ENCODE measurements at regions not wholly inside any gene's neighbourhood (a gene's known extent, or its start where the extent isn't known, plus 50 kb on each side); places are given as distances from the start of the nearest gene placed in this dataset.
"Not testable (repeated sequence)": the region's sequence is repeated elsewhere in the genome, so short reads cannot be mapped to it uniquely, and the experiment has no call there.

GRCh38 chr16:65817799-65818198 is 548.7 kb upstream of the CDH5 start:
- H4K20me1 ChIP-seq (ENCODE audit: insufficient read depth, poor library complexity, severe bottlenecking) = no peaks in the 10 kb centered on the region
- H3K79me2 ChIP-seq = no peaks in the 10 kb centered on the region
- H3K36me3 ChIP-seq (replicated peaks; ENCODE audit: insufficient read depth, low read depth) = no peaks in the 10 kb centered on the region
- no peak for TF ChIP-seq CTCF (IDR thresholded peaks at IDR 0.05; ENCODE audit: poor library complexity)
- TF ChIP-seq EZH2 (IDR thresholded peaks at IDR 0.05; ENCODE audit: borderline replicate concordance) = no peak
- TF ChIP-seq EZH2phosphoT487 (IDR thresholded peaks at IDR 0.05; ENCODE audit: low read depth, severe bottlenecking, unreplicated experiment) = no peak
- H3K9me2 ChIP-seq (replicated peaks; ENCODE audit: insufficient read depth) = no peaks in the 10 kb centered on the region
- peaks cover 4% of the 10 kb centered on the region for H3K4me1 ChIP-seq (ENCODE audit: insufficient read depth)
- DNase-seq (ENCODE audit: low spot score) = no peak
- H3K4me3 ChIP-seq = no peak overlapping the region
- H3K4me2 ChIP-seq = no peak overlapping the region
- no peaks in the 10 kb centered on the region for H3K27me3 ChIP-seq
- no peak overlapping the region for H2AFZ ChIP-seq
- no peak overlapping the region for H3K27ac ChIP-seq
- 100% methylated on average over 2 of the region's 2 CpGs for WGBS (ENCODE audit: low lambda C conversion rate, missing lambda C conversion rate)
- H3K9me3 ChIP-seq (ENCODE audit: low read depth) = no peaks in the 10 kb centered on the region

GRCh38 chr16:65817066-65817465 is 549.4 kb upstream of the CDH5 start:
- Histone ChIP-seq H3K9me3 (ENCODE audit: low read depth) (no peaks in the 10 kb centered on the region), H3K4me2 (no peak overlapping the region), H3K27ac (no peak overlapping the region), H3K36me3 (replicated peaks; ENCODE audit: insufficient read depth, low read depth) (no peaks in the 10 kb centered on the region), H3K4me1 (ENCODE audit: insufficient read depth) (peaks cover 4% of the 10 kb centered on the region), H3K27me3 (no peaks in the 10 kb centered on the region), H2AFZ (no peak overlapping the region), H3K4me3 (no peak overlapping the region), H3K9me2 (replicated peaks; ENCODE audit: insufficient read depth) (no peaks in the 10 kb centered on the region), H4K20me1 (ENCODE audit: insufficient read depth, poor library complexity, severe bottlenecking) (no peaks in the 10 kb centered on the region), H3K79me2 (no peaks in the 10 kb centered on the region)
- TF ChIP-seq CTCF (IDR thresholded peaks at IDR 0.05; ENCODE audit: poor library complexity) (no peak), EZH2 (IDR thresholded peaks at IDR 0.05; ENCODE audit: borderline replicate concordance) (no peak), EZH2phosphoT487 (IDR thresholded peaks at IDR 0.05; ENCODE audit: low read depth, severe bottlenecking, unreplicated experiment) (no peak)
- DNase-seq (ENCODE audit: low spot score) = no peak
- WGBS (ENCODE audit: low lambda C conversion rate, missing lambda C conversion rate) = 86% methylated on average over 3 of the region's 3 CpGs

GRCh38 chr16:65816556-65816955 is 549.9 kb upstream of the CDH5 start:
- DNase-seq (ENCODE audit: low spot score) = no peak
- Histone ChIP-seq H3K36me3 (replicated peaks; ENCODE audit: insufficient read depth, low read depth) (no peaks in the 10 kb centered on the region), H3K9me3 (ENCODE audit: low read depth) (no peaks in the 10 kb centered on the region), H3K9me2 (replicated peaks; ENCODE audit: insufficient read depth) (no peaks in the 10 kb centered on the region), H3K27me3 (no peaks in the 10 kb centered on the region), H3K4me2 (no peak overlapping the region), H3K79me2 (no peaks in the 10 kb centered on the region), H3K4me3 (no peak overlapping the region), H2AFZ (no peak overlapping the region), H4K20me1 (ENCODE audit: insufficient read depth, poor library complexity, severe bottlenecking) (no peaks in the 10 kb centered on the region), H3K4me1 (ENCODE audit: insufficient read depth) (peaks cover 4% of the 10 kb centered on the region), H3K27ac (no peak overlapping the region)
- 84% methylated on average over 2 of the region's 2 CpGs for WGBS (ENCODE audit: low lambda C conversion rate, missing lambda C conversion rate)
- no peak for TF ChIP-seq CTCF (IDR thresholded peaks at IDR 0.05; ENCODE audit: poor library complexity)
- TF ChIP-seq EZH2 (IDR thresholded peaks at IDR 0.05; ENCODE audit: borderline replicate concordance) = no peak
- no peak for TF ChIP-seq EZH2phosphoT487 (IDR thresholded peaks at IDR 0.05; ENCODE audit: low read depth, severe bottlenecking, unreplicated experiment)

- Histone ChIP-seq H3K9me3 (ENCODE audit: low read depth) (no peaks in the 10 kb centered on the region), H3K36me3 (replicated peaks; ENCODE audit: insufficient read depth, low read depth) (no peaks in the 10 kb centered on the region), H3K9me2 (replicated peaks; ENCODE audit: insufficient read depth) (no peaks in the 10 kb centered on the region), H2AFZ (no peak overlapping the region), H3K4me3 (no peak overlapping the region), H3K27me3 (no peaks in the 10 kb centered on the region), H3K27ac (no peak overlapping the region), H3K4me2 (no peak overlapping the region), H3K4me1 (ENCODE audit: insufficient read depth) (peaks cover 4% of the 10 kb centered on the region), H3K79me2 (no peaks in the 10 kb centered on the region), H4K20me1 (ENCODE audit: insufficient read depth, poor library complexity, severe bottlenecking) (no peaks in the 10 kb centered on the region)
- DNase-seq (ENCODE audit: low spot score) = no peak
- 100% methylated on average over 1 of the region's 1 CpG for WGBS (ENCODE audit: low lambda C conversion rate, missing lambda C conversion rate)
- TF ChIP-seq EZH2 (IDR thresholded peaks at IDR 0.05; ENCODE audit: borderline replicate concordance) (no peak), CTCF (IDR thresholded peaks at IDR 0.05; ENCODE audit: poor library complexity) (no peak), EZH2phosphoT487 (IDR thresholded peaks at IDR 0.05; ENCODE audit: low read depth, severe bottlenecking, unreplicated experiment) (no peak)
Observed at GRCh38 chr16:65815707-65816106, 550.8 kb upstream of the CDH5 start.

- not testable (repeated sequence) for H3K36me3 ChIP-seq (replicated peaks; ENCODE audit: insufficient read depth, low read depth); H3K4me2 ChIP-seq; DNase-seq (ENCODE audit: low spot score); H2AFZ ChIP-seq; H3K27ac ChIP-seq; H3K79me2 ChIP-seq; H3K9me2 ChIP-seq (replicated peaks; ENCODE audit: insufficient read depth); H3K9me3 ChIP-seq (ENCODE audit: low read depth); H3K4me1 ChIP-seq (ENCODE audit: insufficient read depth); H3K4me3 ChIP-seq; H4K20me1 ChIP-seq (ENCODE audit: insufficient read depth, poor library complexity, severe bottlenecking); H3K27me3 ChIP-seq
- 64% methylated on average over 7 of the region's 7 CpGs for WGBS (ENCODE audit: low lambda C conversion rate, missing lambda C conversion rate)
Observed at GRCh38 chr16:65813879-65814278, 552.6 kb upstream of the CDH5 start.
